ENCODE measurements at regions not wholly inside any gene's neighbourhood (a gene's known extent, or its start where the extent isn't known, plus 50 kb on each side); places are given as distances from the start of the nearest gene placed in this dataset.

- TF ChIP-seq CTCF (IDR thresholded peaks at IDR 0.05), result no peak
- no peak for TF ChIP-seq POLR2A (IDR thresholded peaks at IDR 0.05)
Observed at GRCh38 chr5:2864515-2865105, 113.1 kb upstream of the IRX2 start.

All from lower leg skin (tissue), 3 donors.